ENCODE measurements at regions not wholly inside any gene's neighbourhood (a gene's known extent, or its start where the extent isn't known, plus 50 kb on each side); places are given as distances from the start of the nearest gene placed in this dataset.

DNA sequence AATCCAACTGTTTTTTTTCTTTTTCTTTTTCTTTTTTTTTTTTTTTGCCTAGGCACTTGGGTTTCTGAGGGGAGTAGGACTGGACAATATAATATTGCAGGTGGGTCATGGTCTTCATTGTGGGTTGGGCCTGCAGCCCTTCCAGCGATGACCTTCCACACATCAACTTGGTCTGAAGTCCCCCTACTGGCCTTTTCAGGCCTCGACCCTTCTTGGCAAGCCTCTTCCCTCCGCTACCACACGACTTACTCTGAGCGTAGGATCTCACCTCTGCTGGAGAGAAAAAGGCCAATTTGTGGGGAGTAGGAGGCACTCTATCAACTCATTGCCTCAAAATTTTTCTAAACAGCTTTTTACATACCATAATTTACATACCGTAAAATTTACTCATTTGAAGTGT lies 51.1 kb upstream of the GRIK3 start:
- no peak for DNase-seq

DNA sequence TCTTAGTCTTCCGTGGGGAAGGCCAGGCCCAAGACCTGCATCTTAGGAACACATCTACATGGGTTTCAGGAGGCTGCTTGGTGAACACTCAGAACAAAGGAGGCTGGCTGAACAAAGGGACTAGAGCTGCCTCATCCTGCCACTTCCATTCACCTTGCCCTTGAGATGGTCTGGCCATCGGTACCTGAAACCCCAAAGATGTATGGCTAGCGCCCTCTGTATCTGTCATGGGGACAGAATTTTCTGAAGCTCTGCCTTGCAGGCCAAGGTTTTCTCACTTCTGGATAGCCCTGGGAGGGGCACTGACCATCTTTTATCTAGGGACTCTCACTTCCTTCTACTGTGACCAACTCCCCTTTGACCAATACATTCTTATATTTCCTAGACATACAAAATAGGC lies 55.4 kb upstream of the GRIK3 start:
- no peak for DNase-seq

DNA sequence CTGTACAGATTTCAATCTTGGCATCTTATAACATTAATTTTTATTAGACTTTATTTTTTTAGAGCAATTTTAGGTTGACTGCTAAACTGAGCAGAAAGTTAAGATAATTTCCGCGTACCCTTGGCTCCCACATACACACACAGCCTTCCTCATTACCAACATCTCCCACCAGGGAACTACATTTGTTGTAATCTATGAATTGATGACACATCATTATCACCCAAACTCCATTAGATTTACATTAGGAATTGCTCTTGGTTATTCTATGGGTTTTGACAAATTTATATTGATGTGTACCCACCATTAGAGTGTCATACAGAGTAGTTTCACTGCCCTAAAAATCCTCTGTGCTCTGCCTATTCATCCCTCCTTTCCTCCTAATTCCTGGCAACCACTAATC lies 56.4 kb upstream of the GRIK3 start:
- no peak for DNase-seq

DNA sequence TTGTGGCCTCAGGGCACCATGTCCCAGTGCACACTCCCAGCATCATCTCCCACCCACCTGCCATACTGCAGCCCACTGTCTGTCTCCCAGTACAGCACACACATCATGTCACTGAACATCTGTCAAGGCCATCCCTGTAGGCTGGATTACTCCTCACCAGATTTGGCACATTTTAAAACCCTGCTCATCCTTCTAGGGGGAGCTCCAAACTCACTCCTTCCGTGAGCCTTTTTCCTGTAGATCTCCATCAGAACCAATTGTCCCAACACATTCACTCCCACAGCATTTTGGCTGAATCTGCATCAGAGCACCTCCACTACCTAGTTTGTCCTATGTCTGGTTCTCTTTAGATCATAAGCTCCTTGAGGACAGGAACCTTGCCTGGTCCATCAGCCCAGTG lies 58.6 kb upstream of the GRIK3 start:
- no peak for DNase-seq

DNA sequence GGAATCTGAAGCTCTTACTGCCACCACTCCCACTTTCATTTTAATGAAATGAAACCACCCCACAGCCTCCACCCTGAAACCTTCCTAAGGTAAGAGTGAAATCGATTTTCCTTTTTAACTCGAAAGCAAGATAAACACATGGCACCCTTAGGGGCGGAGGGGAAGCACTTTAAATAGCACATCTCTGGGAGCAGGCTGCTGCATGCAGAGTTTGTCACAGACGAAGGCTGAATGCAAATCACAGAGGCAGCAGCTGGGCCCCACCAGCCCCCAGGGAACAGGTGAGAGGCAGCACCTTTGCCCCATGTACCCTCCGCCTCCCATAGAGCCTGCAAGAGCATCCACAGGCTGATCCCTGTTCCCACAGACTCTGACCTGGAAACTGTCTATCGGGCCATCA lies 60.0 kb upstream of the GRIK3 start:
- peak; percentile 96 for DNase-seq

DNA sequence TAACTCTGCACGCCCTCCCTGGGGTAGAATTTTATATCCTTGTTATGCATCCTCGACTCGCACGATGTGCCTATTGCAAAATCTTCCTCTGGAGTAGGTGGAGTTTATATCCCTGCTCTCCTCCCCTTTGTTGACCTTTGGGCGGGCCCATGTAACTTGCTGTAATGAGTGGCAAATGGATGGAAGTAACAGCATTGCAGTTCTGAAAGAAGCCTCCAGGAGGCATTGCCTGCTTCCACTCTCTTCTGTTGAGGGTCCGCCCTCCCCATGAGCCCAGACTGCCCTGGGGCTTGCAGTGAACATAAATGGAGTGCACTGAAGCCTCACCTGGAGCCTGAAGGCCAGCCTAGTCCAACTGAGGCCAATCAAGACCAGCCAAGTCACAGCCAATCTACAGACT lies 62.2 kb upstream of the GRIK3 start:
- no peak for DNase-seq

DNA sequence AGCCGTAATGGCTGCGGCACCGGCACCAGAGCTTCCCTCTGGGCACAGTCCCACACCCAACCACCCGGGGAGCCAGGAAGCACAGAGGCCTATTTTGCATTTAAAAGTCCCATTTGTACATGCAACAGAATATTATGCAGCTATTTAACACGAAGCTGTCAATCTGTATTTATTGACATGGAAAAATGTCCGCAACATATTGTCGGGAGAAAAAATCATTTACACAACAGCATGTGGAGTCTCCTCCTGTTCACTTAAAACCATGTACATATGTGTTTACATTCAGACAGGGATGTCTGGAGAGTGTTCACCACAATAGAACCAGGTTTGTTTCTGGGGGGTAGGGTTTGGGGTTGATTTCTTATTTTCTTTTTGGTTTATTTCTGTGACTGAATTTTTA lies 63.4 kb upstream of the GRIK3 start:
- no peak for DNase-seq

DNA sequence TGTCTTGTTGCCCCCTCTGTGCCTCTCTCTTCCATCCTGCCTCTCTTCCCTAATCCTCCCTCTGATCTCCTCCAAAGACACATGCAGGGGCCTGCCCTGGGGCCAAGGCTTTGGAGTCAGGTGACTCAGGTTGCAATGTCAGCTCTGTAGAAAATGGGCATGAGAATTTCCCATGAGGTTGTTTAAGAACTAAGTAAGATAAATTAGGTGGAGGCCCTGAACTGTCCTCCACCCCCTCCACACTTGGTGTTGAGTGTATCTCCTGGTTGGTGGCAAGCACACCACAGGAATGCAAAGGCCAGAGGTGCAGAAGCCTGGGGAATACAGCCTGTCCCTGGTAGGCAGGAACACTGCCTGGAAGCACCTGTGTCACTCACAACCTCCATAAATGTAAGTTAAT lies 63.9 kb upstream of the GRIK3 start:
- DNase-seq, result no peak

DNA sequence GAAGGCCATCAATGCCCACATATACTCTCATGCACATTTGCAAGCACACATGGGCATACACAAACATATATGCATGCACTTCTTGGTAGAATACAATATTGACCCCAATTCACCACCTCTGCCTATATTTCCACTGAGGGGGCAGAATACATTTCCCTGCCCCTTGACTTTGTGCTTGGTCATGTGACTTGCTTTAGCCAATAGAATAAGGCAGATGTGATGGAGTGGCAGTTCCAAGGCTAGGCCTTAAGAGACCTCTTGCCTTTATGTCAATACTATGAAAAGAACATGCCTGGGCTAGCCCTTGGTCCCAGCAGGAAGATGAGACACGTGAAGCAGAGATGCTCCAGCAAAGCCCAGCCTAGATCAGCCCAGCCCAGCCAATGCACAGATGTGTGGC lies 66.0 kb upstream of the GRIK3 start:
- DNase-seq, result peak; percentile 41

DNA sequence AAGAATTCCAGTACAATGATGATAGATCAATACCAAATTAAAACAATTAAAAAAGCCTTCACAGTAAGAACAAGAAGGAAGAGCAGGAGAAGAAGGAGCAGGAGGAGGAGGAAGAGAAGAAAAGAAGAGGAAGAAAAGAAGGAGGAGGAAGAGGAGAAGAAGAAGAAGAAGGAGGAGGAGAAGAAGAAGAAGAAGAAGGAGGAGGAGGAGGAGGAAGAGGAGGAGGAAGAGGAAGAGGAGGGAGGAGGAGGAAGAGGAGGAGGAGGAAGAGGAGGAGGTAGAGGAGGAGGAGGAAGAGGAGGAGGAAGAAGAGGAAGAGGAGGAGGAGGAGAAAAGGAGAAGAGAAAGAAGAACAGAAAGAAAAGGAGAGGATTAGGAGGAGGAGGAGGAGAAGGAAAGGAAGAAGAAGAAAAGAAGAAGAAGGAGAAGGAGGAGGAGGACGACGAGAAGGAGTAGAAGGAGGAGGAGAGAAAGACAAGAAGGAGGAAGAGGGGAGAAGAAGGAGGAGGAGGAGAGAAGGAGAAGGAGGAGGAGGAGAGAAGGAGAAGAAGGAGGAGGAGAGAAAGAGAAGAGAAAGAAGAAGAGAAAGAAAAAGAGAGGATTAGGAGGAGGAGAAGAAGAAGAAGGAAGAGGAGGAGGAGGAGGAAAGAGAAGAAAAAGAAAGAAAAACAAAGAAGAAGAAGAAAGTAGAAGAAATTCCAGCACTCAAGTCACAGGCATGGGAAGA lies 68.5 kb upstream of the GRIK3 start:
- DNase-seq, result no peak

DNA sequence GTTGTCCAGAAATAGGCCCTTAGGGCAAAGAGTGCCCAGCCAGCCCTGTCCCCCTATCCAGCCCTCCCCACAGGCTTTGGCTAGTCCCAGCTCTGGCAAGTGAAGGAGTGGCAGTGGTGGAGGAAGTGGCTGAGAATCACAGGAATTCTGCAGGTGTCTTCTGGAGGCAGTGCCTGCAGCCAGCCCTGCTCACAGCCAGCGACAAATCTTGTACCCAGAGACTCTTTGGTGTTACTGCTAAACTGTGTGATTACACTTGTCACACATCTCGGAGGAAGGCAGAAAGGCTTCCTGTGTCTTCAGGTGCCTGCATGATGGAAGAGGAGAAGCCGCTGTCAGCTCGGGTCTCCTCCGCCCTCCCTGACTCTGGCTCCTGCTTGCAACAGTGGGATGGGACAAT lies 71.6 kb upstream of the GRIK3 start:
- DNase-seq, result no peak

DNA sequence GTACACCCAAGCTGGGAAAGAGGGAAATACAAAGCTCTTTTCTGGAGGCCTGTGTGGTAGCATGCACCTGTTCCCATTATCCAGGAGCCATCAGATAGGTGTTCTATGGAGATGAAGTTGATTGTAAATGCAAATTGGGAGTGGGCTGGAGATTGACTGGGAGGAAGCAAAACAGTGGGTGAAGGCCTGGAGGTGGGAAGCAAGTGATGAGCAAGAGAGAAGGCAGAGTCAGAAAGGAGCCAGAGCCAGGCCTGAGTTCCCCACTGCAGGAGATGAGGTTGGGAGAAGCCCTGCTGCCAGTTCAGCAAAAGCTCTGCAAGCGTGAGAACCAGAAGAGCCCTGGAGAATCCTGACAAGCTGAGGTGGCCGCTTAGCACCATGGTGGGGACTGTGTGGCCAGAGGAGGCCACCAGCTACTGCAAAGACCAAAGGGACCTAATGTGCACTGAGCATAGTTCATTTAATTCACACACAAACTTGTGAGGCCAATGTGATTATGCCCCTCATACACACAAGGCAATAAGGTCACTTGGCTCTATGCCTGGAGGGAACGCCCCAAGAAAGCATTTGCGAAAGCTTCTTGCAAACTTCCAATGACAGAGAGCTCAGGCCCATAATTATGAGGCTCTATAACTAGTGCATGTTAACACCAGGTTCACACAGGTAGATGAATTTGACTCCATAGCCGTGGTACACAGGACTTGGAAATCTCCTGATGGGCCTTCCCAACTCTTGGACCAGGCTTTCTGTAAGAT lies 73.0 kb upstream of the GRIK3 start:
- DNase-seq, result no peak

DNA sequence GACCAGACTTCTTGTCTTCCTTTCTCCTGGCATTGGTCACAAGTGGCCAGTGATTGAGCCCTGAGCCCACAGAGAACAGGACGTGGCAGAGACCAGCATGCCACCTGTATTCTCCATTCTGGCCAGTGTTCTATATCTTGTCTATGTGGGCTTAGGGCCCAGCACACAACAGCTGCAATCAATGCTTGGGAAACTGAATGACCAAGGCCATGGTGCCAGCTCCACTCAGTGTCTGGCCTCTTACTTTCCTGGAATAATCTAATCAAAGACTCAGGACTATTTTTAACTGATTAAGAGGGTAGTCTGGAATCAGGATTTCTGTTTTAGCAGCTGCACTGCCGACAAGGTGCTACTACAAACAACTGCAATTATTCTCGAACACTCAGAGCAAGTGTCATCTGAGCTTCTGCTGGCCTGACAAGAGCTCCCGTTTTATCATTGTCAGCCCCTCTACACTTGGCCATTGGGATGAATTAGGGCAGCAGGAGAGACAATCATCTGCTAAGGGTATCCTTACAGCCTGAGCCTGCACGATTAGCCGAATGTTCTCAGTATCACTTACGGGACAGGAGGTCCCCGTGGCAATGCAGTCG lies 74.4 kb upstream of the GRIK3 start:
- no peak for DNase-seq

DNA sequence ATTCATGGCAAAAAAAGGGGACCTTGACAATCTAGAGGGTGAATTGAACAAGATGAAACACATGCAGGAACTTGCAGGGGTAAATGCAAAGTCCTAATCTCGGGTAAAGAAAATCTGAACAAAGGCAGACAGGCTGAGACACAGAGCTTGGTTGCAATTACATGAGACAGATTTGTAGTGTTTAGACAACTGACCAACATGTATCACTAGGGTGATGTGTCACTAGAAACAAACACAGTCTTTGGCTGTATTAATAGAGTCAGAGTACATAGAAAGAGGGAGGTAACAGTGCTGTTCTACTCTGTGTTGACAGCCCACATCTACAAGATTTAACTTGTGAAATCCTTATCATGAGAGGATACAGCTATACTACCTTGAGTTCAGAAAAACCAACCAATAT lies 78.1 kb upstream of the GRIK3 start:
- no peak for DNase-seq

DNA sequence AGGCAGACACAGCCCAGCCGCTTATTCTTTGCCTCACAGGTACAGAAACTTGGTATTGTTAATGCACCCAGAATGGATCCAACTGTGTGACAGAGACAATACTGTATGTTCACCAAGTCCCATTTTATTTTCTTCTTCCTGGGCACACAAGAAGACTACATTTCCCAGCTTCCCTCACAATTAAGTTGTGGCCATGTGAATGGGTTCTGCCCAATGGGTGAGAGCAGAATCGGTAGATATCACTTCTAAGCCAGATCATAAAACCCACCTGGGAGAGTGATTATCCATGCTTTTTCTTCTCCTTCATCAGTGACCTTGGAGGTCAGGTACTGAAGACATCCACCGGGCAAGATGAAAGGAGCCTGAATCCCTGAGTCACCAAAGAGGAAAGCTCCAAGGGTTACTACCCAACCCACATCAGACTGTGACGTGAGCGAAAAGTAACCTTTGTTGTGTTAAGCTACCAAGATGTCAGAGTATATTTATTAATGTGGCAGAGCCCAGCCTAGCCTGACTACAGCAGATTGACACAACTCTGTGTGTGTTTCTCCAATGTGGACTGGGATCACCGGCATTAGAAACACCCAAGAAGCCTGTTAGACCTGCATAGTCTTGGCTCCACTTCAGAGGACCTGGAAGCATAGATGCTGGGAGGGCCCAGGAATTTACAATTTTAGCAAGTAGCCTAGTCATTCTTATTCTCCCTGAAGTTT lies 79.1 kb upstream of the GRIK3 start:
- DNase-seq, result no peak

DNA sequence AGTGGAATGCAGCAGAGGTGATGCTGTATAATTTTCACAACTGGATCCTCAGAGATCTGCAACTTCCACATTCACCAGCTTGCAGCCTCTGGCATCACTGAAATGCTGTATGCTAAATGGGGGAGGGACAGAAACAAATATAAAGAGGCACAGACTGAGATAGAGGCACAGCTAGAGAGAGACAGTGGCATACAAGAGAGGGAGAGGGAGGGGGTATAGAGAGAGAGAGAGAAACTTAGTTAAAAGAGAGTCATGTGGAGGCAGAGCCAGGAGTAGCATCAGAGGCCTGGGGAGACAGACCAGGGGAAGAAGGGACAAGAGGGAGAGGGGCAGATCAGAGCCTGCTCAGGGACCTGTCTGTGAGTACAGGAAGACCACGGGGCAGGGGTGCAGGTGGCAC lies 84.5 kb upstream of the GRIK3 start:
- DNase-seq, result no peak

DNA sequence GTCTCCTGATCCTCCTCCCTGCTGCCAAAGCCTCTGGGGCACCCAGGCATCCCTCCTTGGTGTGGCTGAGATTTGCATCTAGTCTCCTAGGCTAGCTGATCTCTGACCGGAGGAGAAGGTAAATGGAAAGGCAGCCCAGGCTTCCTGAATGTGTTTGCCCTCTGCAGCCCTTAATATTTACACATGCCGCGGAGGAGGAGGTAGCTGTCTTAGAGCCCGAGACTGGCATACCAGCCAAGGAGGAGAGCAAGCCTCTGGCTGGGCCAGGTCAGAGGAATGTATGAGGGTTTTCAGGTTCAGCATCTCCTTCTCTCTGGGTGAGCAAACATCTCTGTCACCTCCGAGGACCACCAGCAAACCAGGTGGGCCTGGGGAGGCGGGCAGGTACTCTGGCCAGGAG lies 86.0 kb upstream of the GRIK3 start:
- no peak for DNase-seq

DNA sequence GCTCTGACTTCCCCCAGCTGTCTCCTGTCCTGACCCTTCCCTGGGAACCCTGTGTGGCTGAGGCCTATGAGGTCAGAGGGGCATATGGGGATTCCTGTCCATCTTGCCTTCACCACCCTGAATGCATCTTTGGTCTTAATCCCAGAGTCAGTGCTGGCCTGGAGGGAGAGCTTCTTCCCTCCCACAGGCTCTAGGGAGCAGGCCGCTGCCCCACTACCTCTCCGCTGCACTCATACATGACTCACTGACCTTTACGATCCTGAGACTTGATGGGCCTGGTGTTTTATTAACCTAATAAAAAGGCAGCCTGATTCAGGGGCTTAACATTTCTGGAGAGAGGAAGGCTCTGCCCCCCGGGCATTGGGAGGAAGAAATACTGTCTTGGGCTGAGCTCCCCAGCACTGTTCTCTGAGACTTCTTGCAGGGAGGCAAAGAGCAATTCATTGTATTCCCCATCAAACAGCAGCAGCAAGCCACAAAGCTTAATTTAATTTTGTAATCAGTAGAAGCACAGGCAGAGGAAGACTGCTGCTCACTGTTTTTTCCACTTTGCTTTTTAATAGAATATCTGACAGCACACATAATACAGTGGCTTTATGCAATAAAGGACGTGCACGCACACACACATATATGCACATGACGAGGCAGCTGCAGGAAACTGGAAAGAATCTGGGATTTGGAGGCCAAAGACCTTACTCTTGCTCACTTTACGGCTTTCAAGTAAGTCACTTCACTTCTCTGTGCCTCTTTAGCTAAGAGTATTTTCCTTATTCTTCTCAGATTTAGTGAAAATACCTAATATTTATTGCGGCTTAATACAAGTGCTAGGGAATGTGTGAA lies 89.2 kb upstream of the GRIK3 start:
- no peak for DNase-seq

DNA sequence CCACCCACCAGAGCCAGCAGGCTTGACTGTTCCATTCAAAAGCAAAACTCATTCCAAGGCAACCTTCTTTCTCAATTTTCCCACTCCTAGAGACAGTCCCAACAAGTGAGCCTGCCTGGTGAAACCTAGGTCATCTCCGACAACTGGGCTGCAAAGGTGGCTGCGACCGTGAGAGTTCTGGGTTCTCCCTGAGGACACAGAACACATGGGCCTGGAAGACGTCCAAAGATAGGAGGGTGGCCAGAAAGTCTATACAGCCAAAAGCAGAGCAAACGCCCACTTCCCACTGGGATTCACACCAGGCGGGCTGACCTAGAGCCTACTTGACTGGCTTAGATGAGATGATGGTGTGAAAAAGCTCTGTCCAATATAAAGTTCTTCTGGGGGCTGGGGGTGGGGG lies 90.2 kb upstream of the GRIK3 start:
- DNase-seq, result no peak

DNA sequence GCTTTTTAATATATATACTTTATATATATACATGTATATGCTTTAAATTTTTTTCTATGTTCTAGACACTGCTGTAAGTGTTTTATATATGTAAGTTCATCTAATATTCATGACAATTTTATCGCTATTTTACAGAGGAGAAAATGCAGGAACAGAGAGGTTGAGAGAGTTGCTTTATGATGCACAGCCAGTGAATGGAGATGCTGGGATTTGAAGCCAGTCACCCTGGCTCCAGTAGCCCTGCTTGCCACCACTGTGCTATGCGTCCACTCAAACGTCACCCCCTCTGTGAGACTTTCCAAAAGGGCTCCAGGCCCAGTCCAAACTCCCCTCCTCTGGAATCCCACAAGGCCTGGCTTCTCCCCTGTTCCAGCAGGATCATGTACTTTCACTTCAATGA lies 91.0 kb upstream of the GRIK3 start:
- no peak for DNase-seq

DNA sequence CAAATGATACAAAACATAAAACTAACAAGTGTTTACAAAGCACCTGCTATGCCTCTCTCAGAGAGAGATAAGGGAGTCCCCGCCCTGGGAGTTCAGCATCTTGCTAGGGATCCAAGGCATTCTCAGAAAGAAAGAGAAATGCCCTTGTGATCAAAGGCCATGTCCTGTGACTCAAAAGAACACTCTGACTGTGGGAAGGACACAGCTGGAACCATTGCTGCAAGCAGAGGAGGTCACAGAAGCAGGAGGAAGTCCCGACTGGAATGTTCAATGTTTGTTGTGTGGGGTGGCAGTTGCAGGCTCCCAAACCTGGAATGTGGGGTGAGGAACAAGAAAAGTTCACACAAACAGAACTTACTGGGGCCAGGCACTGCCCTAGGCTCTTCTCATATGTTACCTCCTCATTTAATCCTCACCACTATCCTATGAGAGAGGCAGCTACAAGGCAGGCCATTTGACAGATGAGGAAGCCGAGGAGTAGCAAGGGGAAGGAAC lies 93.0 kb upstream of the GRIK3 start:
- no peak for DNase-seq

DNA sequence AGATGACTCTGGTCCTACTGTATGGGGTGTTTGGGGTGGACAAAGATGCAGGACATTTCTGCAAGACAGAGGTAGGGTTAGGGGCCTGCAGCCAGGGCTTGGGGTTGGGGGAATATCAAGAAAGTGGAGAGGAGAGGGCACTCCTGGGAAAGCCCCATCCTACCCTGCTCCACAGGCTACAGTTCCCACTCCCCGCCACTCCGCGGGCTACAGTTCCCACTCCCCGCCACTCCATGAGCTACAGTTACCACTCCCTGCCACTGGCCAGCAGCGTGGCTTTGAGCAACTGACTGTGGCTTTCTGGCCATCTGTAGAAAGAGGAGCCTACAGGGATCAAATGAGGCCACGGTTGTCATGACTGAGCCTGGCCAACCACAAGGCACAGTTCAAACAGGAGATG lies 93.8 kb upstream of the GRIK3 start:
- no peak for DNase-seq

All from NCI-H345 (cell line).